IPS-18c (cell line): ENCODE measurements at regions not wholly inside any gene's neighbourhood (a gene's known extent, or its start where the extent isn't known, plus 50 kb on each side); places are given as distances from the start of the nearest gene placed in this dataset.

Experiments used
- H3K4me3 ChIP-seq: 2 replicates; pipeline ENCODE4 v1.7.0; 2013; ENCODE audit warnings: low read depth, mild to moderate bottlenecking, low read length, moderate library complexity; ENCODE audit not compliant: insufficient read depth
- H3K9me3 ChIP-seq: one replicate; pipeline ENCODE4 v1.6.1; 2013; ENCODE audit warnings: mild to moderate bottlenecking, low read length, moderate library complexity; ENCODE audit not compliant: control insufficient read depth, insufficient read depth

GRCh38 chr7:33697616-33698015 is 207.7 kb upstream of the BMPER start:
- no peak overlapping the region for H3K4me3 ChIP-seq
- H3K9me3 ChIP-seq: peaks cover 8% of the 10 kb centered on the region

GRCh38 chr7:33698041-33698440 is 207.3 kb upstream of the BMPER start:
- Histone ChIP-seq H3K4me3 (no peak overlapping the region), H3K9me3 (peaks cover 8% of the 10 kb centered on the region)

GRCh38 chr7:33698692-33699128 is 206.6 kb upstream of the BMPER start:
- no peak overlapping the region for H3K4me3 ChIP-seq
- H3K9me3 ChIP-seq: peaks cover 8% of the 10 kb centered on the region

GRCh38 chr7:33700001-33700899 is 205.1 kb upstream of the BMPER start:
- H3K4me3 ChIP-seq: no peak overlapping the region
- peaks cover 8% of the 10 kb centered on the region for H3K9me3 ChIP-seq

- Histone ChIP-seq H3K4me3 (no peak overlapping the region), H3K9me3 (peaks cover 8% of the 10 kb centered on the region)
Measured at GRCh38 chr7:33701189-33701740, 204.1 kb upstream of the BMPER start.

GRCh38 chr7:33701927-33702326 is 203.4 kb upstream of the BMPER start:
- H3K4me3 ChIP-seq: no peak overlapping the region

GRCh38 chr7:33702514-33703054 is 202.8 kb upstream of the BMPER start:
- Histone ChIP-seq H3K9me3 (peaks cover 8% of the 10 kb centered on the region), H3K4me3 (no peak overlapping the region)

More at GRCh38 chr7:33701927-33702326, 203.4 kb upstream of the BMPER start:
- H3K9me3 ChIP-seq: peaks cover 8% of the 10 kb centered on the region

- Histone ChIP-seq H3K9me3 (peaks cover 8% of the 10 kb centered on the region), H3K4me3 (no peak overlapping the region)
Measured at GRCh38 chr7:33705333-33705833, 200.0 kb upstream of the BMPER start.

GRCh38 chr7:33706186-33706585 is 199.2 kb upstream of the BMPER start:
- Histone ChIP-seq H3K4me3 (no peak overlapping the region), H3K9me3 (peaks cover 4% of the 10 kb centered on the region)

- Histone ChIP-seq H3K9me3 (no peaks in the 10 kb centered on the region), H3K4me3 (no peak overlapping the region)
Measured at GRCh38 chr7:33706771-33707200, 198.6 kb upstream of the BMPER start.

- Histone ChIP-seq H3K4me3 (no peak overlapping the region), H3K9me3 (no peaks in the 10 kb centered on the region)
Measured at GRCh38 chr7:33707427-33707826, 197.9 kb upstream of the BMPER start.

GRCh38 chr7:33710608-33711007 is 194.7 kb upstream of the BMPER start:
- Histone ChIP-seq H3K4me3 (no peak overlapping the region), H3K9me3 (no peaks in the 10 kb centered on the region)

- Histone ChIP-seq H3K9me3 (no peaks in the 10 kb centered on the region), H3K4me3 (no peak overlapping the region)
Measured at GRCh38 chr7:33711231-33712019, 193.9 kb upstream of the BMPER start.

- Histone ChIP-seq H3K4me3 (no peak overlapping the region), H3K9me3 (no peaks in the 10 kb centered on the region)
Measured at GRCh38 chr7:33712020-33712414, 193.3 kb upstream of the BMPER start.

GRCh38 chr7:33714208-33714607 is 191.1 kb upstream of the BMPER start:
- Histone ChIP-seq H3K9me3 (no peaks in the 10 kb centered on the region), H3K4me3 (no peak overlapping the region)

- Histone ChIP-seq H3K4me3 (no peak overlapping the region), H3K9me3 (peaks cover 2% of the 10 kb centered on the region)
Measured at GRCh38 chr7:33716581-33717477, 188.5 kb upstream of the BMPER start.
